Prostate gland (tissue), 2 donors: ENCODE measurements at regions not wholly inside any gene's neighbourhood (a gene's known extent, or its start where the extent isn't known, plus 50 kb on each side); places are given as distances from the start of the nearest gene placed in this dataset.

ENCODE experiments used
- DNase-seq: peaks from one replicate; pipeline ENCODE4 v3.0.0-alpha.2; 2019; ENCODE audit warnings: low spot score
- H3K27ac ChIP-seq, 2 donors: fragments of 200-600 bp; sonication (generic); 2 replicates each; pipeline ENCODE4 v1.5.1; 2017 to 2019
- H3K27me3 ChIP-seq: fragments of 200-600 bp; sonication (generic); replicated peaks from 2 replicates; pipeline ENCODE4 v1.5.1; 2019; ENCODE audit not compliant: insufficient read depth
- H3K36me3 ChIP-seq, 2 donors: fragments of 200-600 bp; sonication (generic); 1 replicate in 1 of 2; 2 replicates in 1 of 2; pipeline versions ENCODE4 v1.5.1 to v1.8.1; 2017 to 2019
- H3K4me1 ChIP-seq: fragments of 200-600 bp; sonication (generic); replicated peaks from 2 replicates; pipeline ENCODE4 v1.5.1; 2019
- H3K4me3 ChIP-seq, 2 donors: fragments of 200-600 bp; sonication (generic); 2 replicates each; pipeline ENCODE4 v1.5.1; 2017 to 2019
- H3K9me3 ChIP-seq: fragments of 200-600 bp; sonication (generic); 2 replicates; pipeline ENCODE4 v1.5.1; 2017
- CTCF ChIP-seq, 4 experiments: fragments of 200-600 bp in 2 of 4; fragments of 450-650 bp in 2 of 4; sonication (generic) in 2 of 4; IDR thresholded peaks; 1 replicate in 3 of 4; 2 replicates in 1 of 4; pipeline ENCODE4 v1.5.1; 2016 to 2019; ENCODE audit warnings: antibody characterized with exemption in 4 of 4, mild to moderate bottlenecking in 2 of 4, moderate library complexity in 2 of 4
- POLR2A ChIP-seq: fragments of 450-650 bp; IDR thresholded peaks from one replicate; pipeline ENCODE4 v1.6.1; 2016; ENCODE audit warnings: antibody characterized with exemption, mild to moderate bottlenecking
- POLR2AphosphoS5 ChIP-seq: sonication (generic); formaldehyde crosslinking; IDR thresholded peaks from one replicate; pipeline ENCODE4 v1.6.1; 2017; ENCODE audit warnings: antibody characterized with exemption
- WGBS: methylation state at CpG from one replicate; pipeline ENCODE4 v1.1.5; 2018; 5-methylcytosine and 5-hydroxymethylcytosine counted together
- intact Hi-C: fragments of 100-400 bp; cut with DNase I; formaldehyde crosslinking; loops from one replicate; pipeline ENCODE4 v1.14.2; 2022

- no peak overlapping the region for H3K4me3 ChIP-seq
- no peak overlapping the region for H3K27ac ChIP-seq
- 90% methylated on average over 6 of the region's 6 CpGs for WGBS
- H3K9me3 ChIP-seq = no peaks in the 10 kb centered on the region
- intact Hi-C loops = no loop called here
- no peaks in the 10 kb centered on the region for H3K4me1 ChIP-seq
- H3K27me3 ChIP-seq = no peaks in the 10 kb centered on the region
- no peaks in the 10 kb centered on the region for H3K36me3 ChIP-seq
- TF ChIP-seq CTCF (IDR thresholded peaks at IDR 0.05) (no peak), POLR2AphosphoS5 (no peak), POLR2A (no peak)
- no peak for DNase-seq
These were observed 76.6 kb downstream of the GPR88 start for GRCh38 chr1:100614570-100614969.

DNA sequence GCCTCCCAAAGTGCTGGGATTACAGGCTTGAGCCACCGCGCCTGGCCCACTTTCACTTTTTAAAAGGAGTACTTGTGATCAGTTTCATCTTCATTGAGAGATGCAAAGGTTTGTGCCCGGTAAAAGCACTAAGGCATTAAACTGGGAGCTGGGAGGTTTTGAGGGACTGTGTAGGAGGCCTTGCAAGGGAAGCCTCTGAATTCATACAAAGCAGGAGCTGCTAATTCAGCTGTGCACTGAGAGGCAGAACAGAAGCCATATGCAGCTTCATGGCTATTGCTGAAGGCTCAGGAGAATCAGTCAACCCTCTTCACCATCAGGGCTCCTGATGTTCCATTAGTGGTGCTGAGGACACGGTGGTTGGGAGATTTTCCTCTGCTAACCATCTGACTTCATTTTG, 77.7 kb downstream of the GPR88 start:
- H3K36me3 ChIP-seq = no peaks in the 10 kb centered on the region
- H3K27me3 ChIP-seq = no peaks in the 10 kb centered on the region
- TF ChIP-seq POLR2A (no peak), CTCF (IDR thresholded peaks at IDR 0.05) (no peak), POLR2AphosphoS5 (no peak)
- no peak for DNase-seq
- H3K9me3 ChIP-seq = no peaks in the 10 kb centered on the region
- H3K27ac ChIP-seq = no peak overlapping the region
- no peak overlapping the region for H3K4me3 ChIP-seq
- WGBS = 88% methylated on average over 4 of the region's 4 CpGs
- intact Hi-C loops = no loop called here
- no peaks in the 10 kb centered on the region for H3K4me1 ChIP-seq

DNA sequence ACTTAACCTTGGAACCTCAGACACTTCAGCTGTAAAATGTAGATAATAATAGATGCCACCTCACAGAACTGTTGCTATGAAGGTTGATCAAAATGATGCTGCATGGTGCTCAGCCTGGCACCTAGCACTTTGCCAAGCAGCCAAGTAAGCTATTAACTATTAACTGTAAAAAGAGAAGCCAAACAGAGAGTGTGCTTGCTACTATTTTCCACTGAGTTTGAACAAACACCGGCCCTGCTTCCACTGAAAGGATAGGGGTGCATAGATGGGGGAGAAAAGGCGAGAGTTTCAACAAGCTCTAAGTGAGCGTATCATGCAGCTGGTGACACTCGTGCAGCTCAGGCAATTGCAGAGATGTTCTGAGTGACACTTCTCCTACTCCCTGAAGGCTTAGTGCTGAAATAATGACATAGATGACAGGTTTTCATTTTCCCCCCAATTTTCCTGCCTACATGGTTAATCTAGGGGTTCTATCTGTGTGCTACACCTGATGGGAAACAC, 78.2 kb downstream of the GPR88 start:
- WGBS = 67% methylated on average over 4 of the region's 4 CpGs
- intact Hi-C loops = no loop called here
- Histone ChIP-seq H3K36me3 (no peaks in the 10 kb centered on the region), H3K27ac (no peak overlapping the region), H3K9me3 (no peaks in the 10 kb centered on the region), H3K4me3 (no peak overlapping the region), H3K4me1 (no peaks in the 10 kb centered on the region), H3K27me3 (no peaks in the 10 kb centered on the region)
- no peak for TF ChIP-seq POLR2AphosphoS5
- TF ChIP-seq CTCF (IDR thresholded peaks at IDR 0.05) = no peak
- no peak for TF ChIP-seq POLR2A
- no peak for DNase-seq

DNA sequence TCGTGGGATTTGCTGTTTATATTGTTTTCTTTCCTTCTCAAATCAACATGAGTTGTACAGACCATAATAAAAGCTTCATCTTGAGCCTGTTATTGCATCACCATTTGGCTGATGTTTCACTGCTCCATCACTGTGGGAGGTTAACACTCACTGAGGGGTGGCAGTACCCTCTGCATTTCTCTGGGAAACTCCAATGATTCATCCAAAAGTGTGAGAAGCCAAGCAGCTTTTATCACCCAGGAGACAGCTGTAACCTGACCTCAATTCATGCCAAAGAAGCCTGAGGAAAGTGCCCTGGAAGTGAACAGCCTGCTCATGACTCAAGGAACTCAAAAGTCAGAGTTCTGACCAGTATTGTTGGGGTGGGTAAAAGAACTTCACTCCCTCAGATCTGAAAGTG, 84.1 kb downstream of the GPR88 start:
- 5% methylated on average over 1 of the region's 1 CpG for WGBS
- H3K9me3 ChIP-seq = no peaks in the 10 kb centered on the region
- no peak for DNase-seq
- H3K36me3 ChIP-seq = no peaks in the 10 kb centered on the region
- H3K4me1 ChIP-seq = no peaks in the 10 kb centered on the region
- no peaks in the 10 kb centered on the region for H3K27me3 ChIP-seq
- TF ChIP-seq POLR2A (no peak), CTCF (IDR thresholded peaks at IDR 0.05) (no peak), POLR2AphosphoS5 (no peak)
- H3K4me3 ChIP-seq = no peak overlapping the region
- intact Hi-C loops = no loop called here
- H3K27ac ChIP-seq = no peak overlapping the region

GRCh38 chr1:100622506-100622905, 84.6 kb downstream of the GPR88 start:
- Histone ChIP-seq H3K27ac (no peak overlapping the region), H3K9me3 (no peaks in the 10 kb centered on the region), H3K4me1 (no peaks in the 10 kb centered on the region), H3K36me3 (no peaks in the 10 kb centered on the region), H3K4me3 (no peak overlapping the region), H3K27me3 (no peaks in the 10 kb centered on the region)
- intact Hi-C loops = no loop called here
- no peak for TF ChIP-seq CTCF (IDR thresholded peaks at IDR 0.05)
- 64% methylated on average over 1 of the region's 1 CpG for WGBS
- DNase-seq = no peak
